HFFc6 (cell line): ENCODE measurements at regions not wholly inside any gene's neighbourhood (a gene's known extent, or its start where the extent isn't known, plus 50 kb on each side); places are given as distances from the start of the nearest gene placed in this dataset.

Experiments
- DNase-seq: peaks from one replicate; pipeline ENCODE4 v3.0.0-alpha.2; 2018
- H3K27ac Mint-ChIP-seq: 2 replicates; pipeline ENCODE4 v1.8.0; 2020; ENCODE audit warnings: mild to moderate bottlenecking, mixed read lengths
- H3K27me3 Mint-ChIP-seq: 2 replicates; pipeline ENCODE4 v1.8.0; 2021; ENCODE audit warnings: mild to moderate bottlenecking, moderate library complexity, mixed read lengths; ENCODE audit not compliant: insufficient read depth
- H3K36me3 Mint-ChIP-seq: 2 replicates; pipeline ENCODE4 v1.8.0; 2021; ENCODE audit warnings: low read depth, mixed read lengths
- H3K4me1 Mint-ChIP-seq: 2 replicates; pipeline ENCODE4 v1.8.0; 2020; ENCODE audit warnings: low read depth, mixed read lengths
- H3K4me3 Mint-ChIP-seq: 2 replicates; pipeline ENCODE4 v1.8.0; 2020; ENCODE audit warnings: mild to moderate bottlenecking, moderate library complexity, mixed read lengths
- H3K9me3 Mint-ChIP-seq: 2 replicates; pipeline ENCODE4 v1.8.0; 2020; ENCODE audit warnings: mild to moderate bottlenecking, mixed read lengths
- CTCF ChIP-seq: fragments of 200-600 bp; sonication (generic); IDR thresholded peaks from 2 replicates; pipeline ENCODE4 v1.5.0; 2021; ENCODE audit warnings: antibody characterized with exemption, mild to moderate bottlenecking

GRCh38 chr2:48912110-48912509 lies 156.6 kb upstream of the LHCGR start:
- no peak for TF ChIP-seq CTCF
- H3K4me3 Mint-ChIP-seq = no peak overlapping the region
- H3K27ac Mint-ChIP-seq = no peak overlapping the region
- H3K9me3 Mint-ChIP-seq = peaks cover 14% of the 10 kb centered on the region
- DNase-seq = no peak
- no peaks in the 10 kb centered on the region for H3K27me3 Mint-ChIP-seq
- H3K4me1 Mint-ChIP-seq = no peaks in the 10 kb centered on the region
- H3K36me3 Mint-ChIP-seq = 0 out of 2 replicates have a peak, but pooled peaks cover 4% of the 10 kb centered on the region

- peaks cover 12% of the 10 kb centered on the region for H3K9me3 Mint-ChIP-seq
- no peak overlapping the region for H3K4me3 Mint-ChIP-seq
- no peak for DNase-seq
- 0 out of 2 replicates have a peak, but pooled peaks cover 4% of the 10 kb centered on the region for H3K36me3 Mint-ChIP-seq
- no peak for TF ChIP-seq CTCF
- H3K4me1 Mint-ChIP-seq = no peaks in the 10 kb centered on the region
- no peaks in the 10 kb centered on the region for H3K27me3 Mint-ChIP-seq
- H3K27ac Mint-ChIP-seq = no peak overlapping the region
Measured at GRCh38 chr2:48910961-48911360, 155.4 kb upstream of the LHCGR start.

- TF ChIP-seq CTCF = no peak
- DNase-seq = no peak
- Mint-ChIP-seq H3K27ac (no peak overlapping the region), H3K36me3 (0 out of 2 replicates have a peak, but pooled peaks cover 3% of the 10 kb centered on the region), H3K9me3 (peaks cover 47% of the 10 kb centered on the region), H3K4me1 (no peaks in the 10 kb centered on the region), H3K27me3 (no peaks in the 10 kb centered on the region; the same call in 1 of the 2 replicates), H3K4me3 (no peak overlapping the region)
Measured at GRCh38 chr2:48906633-48907032, 151.1 kb upstream of the LHCGR start.

- H3K27me3 Mint-ChIP-seq = no peaks in the 10 kb centered on the region; the same call in 1 of the 2 replicates
- H3K4me3 Mint-ChIP-seq = no peak overlapping the region
- no peak for TF ChIP-seq CTCF
- H3K27ac Mint-ChIP-seq = no peak overlapping the region
- no peaks in the 10 kb centered on the region for H3K36me3 Mint-ChIP-seq
- H3K9me3 Mint-ChIP-seq = peaks cover 50% of the 10 kb centered on the region
- no peak for DNase-seq
- H3K4me1 Mint-ChIP-seq = no peaks in the 10 kb centered on the region
Measured at GRCh38 chr2:48905696-48906095, 150.2 kb upstream of the LHCGR start.

GRCh38 chr2:48902521-48902920 lies 147.0 kb upstream of the LHCGR start:
- Mint-ChIP-seq H3K27me3 (no peaks in the 10 kb centered on the region; the same call in 1 of the 2 replicates), H3K36me3 (no peaks in the 10 kb centered on the region), H3K9me3 (peaks cover 47% of the 10 kb centered on the region), H3K27ac (no peak overlapping the region), H3K4me1 (no peaks in the 10 kb centered on the region), H3K4me3 (no peak overlapping the region)
- DNase-seq = no peak
- TF ChIP-seq CTCF = no peak

- peaks cover 57% of the 10 kb centered on the region for H3K9me3 Mint-ChIP-seq
- no peak for DNase-seq
- H3K27me3 Mint-ChIP-seq = no peaks in the 10 kb centered on the region; the same call in 1 of the 2 replicates
- H3K4me1 Mint-ChIP-seq = no peaks in the 10 kb centered on the region
- H3K4me3 Mint-ChIP-seq = no peak overlapping the region
- no peak for TF ChIP-seq CTCF
- H3K27ac Mint-ChIP-seq = no peak overlapping the region
- no peaks in the 10 kb centered on the region for H3K36me3 Mint-ChIP-seq
Measured at GRCh38 chr2:48901416-48901815, 145.9 kb upstream of the LHCGR start.
